ENCODE measurements at regions not wholly inside any gene's neighbourhood (a gene's known extent, or its start where the extent isn't known, plus 50 kb on each side); places are given as distances from the start of the nearest gene placed in this dataset.
"Not testable (repeated sequence)": the region's sequence is repeated elsewhere in the genome, so short reads cannot be mapped to it uniquely, and the experiment has no call there.

- TF ChIP-seq POLR2A (IDR thresholded peaks at IDR 0.05; ENCODE audit: low read length); GATA1 (IDR thresholded peaks at IDR 0.05; ENCODE audit: low read depth, low read length): not testable (repeated sequence)
These were observed 710.0 kb upstream of the TPTE start for GRCh38 chr21:9811223-9812004.
